Endothelial cell of umbilical vein (primary cell): ENCODE measurements at regions not wholly inside any gene's neighbourhood (a gene's known extent, or its start where the extent isn't known, plus 50 kb on each side); places are given as distances from the start of the nearest gene placed in this dataset.
"Not testable (repeated sequence)": the region's sequence is repeated elsewhere in the genome, so short reads cannot be mapped to it uniquely, and the experiment has no call there.

Source experiments
- BruUV-seq: library from RNA; stranded (reverse); fragments of 400-500 nt; replicated peaks from 2 replicates; lab custom pipeline; 2021; lab: Mats Ljungman, UMichigan
- CTCF ChIA-PET: fragments of 300-600, 350-600 bp; sonication (Branson Sonifier 250); formaldehyde crosslinking; loops from one replicate; lab custom pipeline; 2021; ENCODE audit warnings: antibody characterized with exemption, inconsistent platforms; lab: Charles Lee
- POLR2A ChIA-PET: fragments of 300-600, 350-600 bp; sonication (Branson Sonifier 250); formaldehyde crosslinking; loops from one replicate; lab custom pipeline; 2021; ENCODE audit warnings: antibody characterized with exemption, inconsistent platforms; lab: Charles Lee
- DNase-seq: peaks from one replicate; pipeline ENCODE4 v3.0.0-alpha.2; 2011; ENCODE audit warnings: low read depth, low spot score
- FAIRE-seq: peaks from 2 replicates; lab custom pipeline; 2011; peaks lifted over from hg19 to GRCh38; lab: Jason Lieb, UNC
- H2AFZ ChIP-seq: 2 replicates; pipeline ENCODE4 v1.6.0; 2012; ENCODE audit warnings: low read depth, low read length, control low read depth, inconsistent platforms
- H3K27ac ChIP-seq: 2 replicates; pipeline ENCODE4 v1.5.1; 2011; ENCODE audit warnings: low read depth, mild to moderate bottlenecking, control low read depth, low read length, moderate library complexity; ENCODE audit not compliant: insufficient read depth
- H3K27me3 ChIP-seq, 2 experiments: 2 replicates each; pipeline versions ENCODE4 v1.6.0 to v1.6.1; 2011; ENCODE audit warnings: low read length in 2 of 2, mixed read lengths in 1 of 2; ENCODE audit not compliant: control insufficient read depth in 2 of 2, insufficient read depth in 2 of 2
- H3K36me3 ChIP-seq, 2 experiments: 2 replicates in 1 of 2; 3 replicates in 1 of 2; pipeline ENCODE4 v1.5.1; 2011; ENCODE audit warnings: low read length in 2 of 2, mild to moderate bottlenecking in 1 of 2, moderate library complexity in 1 of 2; ENCODE audit not compliant: control insufficient read depth in 2 of 2, insufficient read depth in 2 of 2; ENCODE audit errors: extremely low read depth in 1 of 2
- H3K4me1 ChIP-seq: 3 replicates; pipeline ENCODE4 v1.5.1; 2011; ENCODE audit warnings: mild to moderate bottlenecking, low read length; ENCODE audit not compliant: control insufficient read depth, insufficient read depth; ENCODE audit errors: extremely low read depth
- H3K4me2 ChIP-seq: 2 replicates; pipeline ENCODE4 v1.6.1; 2011; ENCODE audit warnings: low read length, control low read depth, mixed read lengths; ENCODE audit not compliant: insufficient read depth
- H3K4me3 ChIP-seq, 3 experiments: fragments of 200-600 bp in 1 of 3; sonication (generic), shearing (Covaris generic) in 1 of 3; replicated peaks in 1 of 3; 2 replicates each; pipeline ENCODE4 v1.5.1; 2011 to 2016; ENCODE audit warnings: control low read depth in 3 of 3, low read length in 3 of 3, mild to moderate bottlenecking in 2 of 3, inconsistent platforms in 1 of 3, low read depth in 1 of 3, moderate library complexity in 1 of 3; ENCODE audit not compliant: insufficient read depth in 1 of 3
- H3K79me2 ChIP-seq: 2 replicates; pipeline ENCODE4 v1.6.0; 2012; ENCODE audit warnings: low read length, inconsistent platforms; ENCODE audit not compliant: control insufficient read depth, insufficient read depth
- H3K9ac ChIP-seq: replicated peaks from 2 replicates; pipeline ENCODE3; 2011; ENCODE audit warnings: low read length, control low read depth; ENCODE audit not compliant: insufficient read depth; ENCODE audit errors: extremely low read depth
- H3K9me1 ChIP-seq: replicated peaks from 3 replicates; pipeline ENCODE4 v1.6.0; 2011; ENCODE audit warnings: mild to moderate bottlenecking, low read length; ENCODE audit not compliant: control insufficient read depth, insufficient read depth; ENCODE audit errors: extremely low read depth
- H3K9me3 ChIP-seq: replicated peaks from 2 replicates; pipeline ENCODE4 v1.5.1; 2012; ENCODE audit warnings: low read length, inconsistent platforms; ENCODE audit not compliant: control insufficient read depth, insufficient read depth
- H4K20me1 ChIP-seq: replicated peaks from 2 replicates; pipeline ENCODE3; 2011; ENCODE audit warnings: mild to moderate bottlenecking, low read length; ENCODE audit not compliant: control insufficient read depth, insufficient read depth; ENCODE audit errors: extremely low read depth
- dilution Hi-C: fragments of 300-500 bp; cut with MboI; formaldehyde crosslinking; loops from one replicate; pipeline ENCODE4 v1.15.0; 2019; ENCODE audit warnings: low sequenced_read_pairs; ENCODE audit not compliant: extremely low pct_ligation_motif_present
- intact Hi-C: fragments of 100-400 bp; cut with micrococcal nuclease; formaldehyde crosslinking; loops from one replicate; pipeline ENCODE4 v1.10.0; 2022

GRCh38 chr5:99515864-99516490 lies 587.2 kb upstream of the CHD1 start:
- H3K27me3 ChIP-seq, BruUV-seq, DNase-seq, intact Hi-C loops, H3K79me2 ChIP-seq, H2AFZ ChIP-seq, H3K9ac ChIP-seq, CTCF ChIA-PET, H3K9me1 ChIP-seq, POLR2A ChIA-PET, H3K4me1 ChIP-seq, H3K27ac ChIP-seq, H3K4me2 ChIP-seq, H3K9me3 ChIP-seq, H3K4me3 ChIP-seq, H3K36me3 ChIP-seq, dilution Hi-C loops, H4K20me1 ChIP-seq, FAIRE-seq: not testable (repeated sequence)

- FAIRE-seq, CTCF ChIA-PET, BruUV-seq: not testable (repeated sequence)
These were observed 581.5 kb upstream of the CHD1 start for GRCh38 chr5:99510237-99510866.

GRCh38 chr5:99509064-99509463 lies 580.3 kb upstream of the CHD1 start:
- intact Hi-C loops, H3K79me2 ChIP-seq, POLR2A ChIA-PET, BruUV-seq, H3K4me1 ChIP-seq, H3K9me1 ChIP-seq, H3K9me3 ChIP-seq, H2AFZ ChIP-seq, DNase-seq, dilution Hi-C loops, H3K4me3 ChIP-seq, H3K27me3 ChIP-seq, H3K27ac ChIP-seq, H3K9ac ChIP-seq, H3K36me3 ChIP-seq, H4K20me1 ChIP-seq, CTCF ChIA-PET, FAIRE-seq, H3K4me2 ChIP-seq: not testable (repeated sequence)

More at GRCh38 chr5:99510237-99510866, 581.5 kb upstream of the CHD1 start:
- intact Hi-C loops, H3K9me1 ChIP-seq, DNase-seq, H3K9me3 ChIP-seq, H3K79me2 ChIP-seq, H3K4me2 ChIP-seq, H3K9ac ChIP-seq, H3K4me3 ChIP-seq, H3K27ac ChIP-seq, POLR2A ChIA-PET, H3K27me3 ChIP-seq, H3K4me1 ChIP-seq, H2AFZ ChIP-seq, H3K36me3 ChIP-seq, dilution Hi-C loops, H4K20me1 ChIP-seq: not testable (repeated sequence)

GRCh38 chr5:99495456-99495855 lies 566.6 kb upstream of the CHD1 start:
- FAIRE-seq, dilution Hi-C loops, BruUV-seq: not testable (repeated sequence)

More at GRCh38 chr5:99495456-99495855, 566.6 kb upstream of the CHD1 start:
- H3K27me3 ChIP-seq, H3K4me2 ChIP-seq, H3K4me3 ChIP-seq, H3K27ac ChIP-seq, intact Hi-C loops, H2AFZ ChIP-seq, H3K4me1 ChIP-seq, H3K36me3 ChIP-seq, H3K9me3 ChIP-seq, CTCF ChIA-PET, H3K9me1 ChIP-seq, POLR2A ChIA-PET, H3K9ac ChIP-seq, DNase-seq, H4K20me1 ChIP-seq, H3K79me2 ChIP-seq: not testable (repeated sequence)
